ENCODE measurements at regions not wholly inside any gene's neighbourhood (a gene's known extent, or its start where the extent isn't known, plus 50 kb on each side); places are given as distances from the start of the nearest gene placed in this dataset.

- Histone ChIP-seq H3K4me1 (ENCODE audit: control insufficient read depth in 2 of 3, insufficient read depth in 2 of 3, low read depth in 1 of 3, low read length in 3 of 3) (no peaks in the 10 kb centered on the region), H3K36me3 (ENCODE audit: control insufficient read depth in 2 of 3, insufficient read depth in 3 of 3, low read length in 3 of 3) (no peaks in the 10 kb centered on the region), H3K9ac (ENCODE audit: low read length in 3 of 3) (no peak overlapping the region), H3K27ac (ENCODE audit: low read depth in 2 of 2, low read length in 2 of 2) (no peak overlapping the region), H3K27me3 (ENCODE audit: control insufficient read depth, insufficient read depth, low read length) (no peaks in the 10 kb centered on the region), H3K4me3 (ENCODE audit: low read length in 3 of 3) (no peak overlapping the region), H3K9me3 (ENCODE audit: control insufficient read depth in 2 of 3, insufficient read depth in 1 of 3, low read length in 3 of 3) (no peaks in the 10 kb centered on the region)
- DNase-seq (no peak), FAIRE-seq (no peak)
- intact Hi-C loops (cut with DNase I): no loop called here
- TF ChIP-seq CTCF (IDR thresholded peaks at IDR 0.05; ENCODE audit: borderline replicate concordance, extremely low read depth, insufficient read depth): no peak
These were observed 614.7 kb downstream of the FAM181B start for GRCh38 chr11:82118946-82119345.

GRCh38 chr11:82117362-82117761, 616.3 kb downstream of the FAM181B start:
- intact Hi-C loops (cut with DNase I): no loop called here
- DNase-seq: peak in 1 of 5 donors; percentile 20
- FAIRE-seq: no peak
- Histone ChIP-seq H3K27me3 (ENCODE audit: control insufficient read depth, insufficient read depth, low read length) (no peaks in the 10 kb centered on the region), H3K9ac (ENCODE audit: low read length in 3 of 3) (no peak overlapping the region), H3K4me1 (ENCODE audit: control insufficient read depth in 2 of 3, insufficient read depth in 2 of 3, low read depth in 1 of 3, low read length in 3 of 3) (no peaks in the 10 kb centered on the region), H3K36me3 (ENCODE audit: control insufficient read depth in 2 of 3, insufficient read depth in 3 of 3, low read length in 3 of 3) (no peaks in the 10 kb centered on the region), H3K4me3 (ENCODE audit: low read length in 3 of 3) (no peak overlapping the region), H3K9me3 (ENCODE audit: control insufficient read depth in 2 of 3, insufficient read depth in 1 of 3, low read length in 3 of 3) (no peaks in the 10 kb centered on the region), H3K27ac (ENCODE audit: low read depth in 2 of 2, low read length in 2 of 2) (no peak overlapping the region)
- no peak for TF ChIP-seq CTCF (IDR thresholded peaks at IDR 0.05; ENCODE audit: borderline replicate concordance, extremely low read depth, insufficient read depth)

GRCh38 chr11:82105331-82105998, 628.2 kb downstream of the FAM181B start:
- intact Hi-C loops (cut with DNase I): no loop called here
- Histone ChIP-seq H3K9me3 (ENCODE audit: control insufficient read depth in 2 of 3, insufficient read depth in 1 of 3, low read length in 3 of 3) (peaks cover 0 to 4% (median 0%) of the 10 kb centered on the region in 3 donors), H3K27me3 (ENCODE audit: control insufficient read depth, insufficient read depth, low read length) (no peaks in the 10 kb centered on the region), H3K4me3 (ENCODE audit: low read length in 3 of 3) (peak overlapping the region in 1 of 3 donors; percentile 36), H3K9ac (ENCODE audit: low read length in 3 of 3) (no peak overlapping the region), H3K36me3 (ENCODE audit: control insufficient read depth in 2 of 3, insufficient read depth in 3 of 3, low read length in 3 of 3) (no peaks in the 10 kb centered on the region), H3K27ac (ENCODE audit: low read depth in 2 of 2, low read length in 2 of 2) (no peak overlapping the region), H3K4me1 (ENCODE audit: control insufficient read depth in 2 of 3, insufficient read depth in 2 of 3, low read depth in 1 of 3, low read length in 3 of 3) (no peaks in the 10 kb centered on the region)
- FAIRE-seq (no peak), DNase-seq (no peak)
- no peak for TF ChIP-seq CTCF (IDR thresholded peaks at IDR 0.05; ENCODE audit: borderline replicate concordance, extremely low read depth, insufficient read depth)

GRCh38 chr11:82092904-82093303, 640.8 kb downstream of the FAM181B start:
- FAIRE-seq (no peak), DNase-seq (peak in 2 of 5 donors; percentile 9 to 14)
- Histone ChIP-seq H3K27me3 (ENCODE audit: control insufficient read depth, insufficient read depth, low read length) (no peaks in the 10 kb centered on the region), H3K27ac (ENCODE audit: low read depth in 2 of 2, low read length in 2 of 2) (no peak overlapping the region), H3K4me3 (ENCODE audit: low read length in 3 of 3) (no peak overlapping the region), H3K9ac (ENCODE audit: low read length in 3 of 3) (no peak overlapping the region), H3K4me1 (ENCODE audit: control insufficient read depth in 2 of 3, insufficient read depth in 2 of 3, low read depth in 1 of 3, low read length in 3 of 3) (no peaks in the 10 kb centered on the region), H3K9me3 (ENCODE audit: control insufficient read depth in 2 of 3, insufficient read depth in 1 of 3, low read length in 3 of 3) (no peaks in the 10 kb centered on the region), H3K36me3 (ENCODE audit: control insufficient read depth in 2 of 3, insufficient read depth in 3 of 3, low read length in 3 of 3) (no peaks in the 10 kb centered on the region)
- TF ChIP-seq CTCF (IDR thresholded peaks at IDR 0.05; ENCODE audit: borderline replicate concordance, extremely low read depth, insufficient read depth): no peak
- intact Hi-C loops (cut with DNase I): no loop called here
